HepG2 (cell line): ENCODE measurements at regions not wholly inside any gene's neighbourhood (a gene's known extent, or its start where the extent isn't known, plus 50 kb on each side); places are given as distances from the start of the nearest gene placed in this dataset.

Experiments used
- ATAC-seq: fragments of 200-7000 bp; cut with Tn5 transposase; 3 replicates; pipeline ENCODE4 v1.9.1; 2020; ENCODE audit warnings: mild to moderate bottlenecking, moderate library complexity
- BruUV-seq: library from RNA; stranded (reverse); fragments of 400-500 nt; replicated peaks from 2 replicates; lab custom pipeline; 2021; lab: Mats Ljungman, UMichigan
- CTCF ChIA-PET: fragments of 300-600 bp; formaldehyde crosslinking; extraction: SDS; loops from one replicate; lab custom pipeline; 2021; ENCODE audit warnings: low total read pairs, inconsistent platforms, low intra/inter-chr PET ratio; lab: Yijun Ruan, JAX
- POLR2A ChIA-PET: fragments of 350-600 bp; sonication (Branson Sonifier 250); formaldehyde crosslinking; loops from one replicate; lab custom pipeline; 2020; ENCODE audit warnings: antibody characterized with exemption, inconsistent platforms; lab: Yijun Ruan, JAX
- DNase-seq: peaks from one replicate; pipeline ENCODE4 v3.0.0-alpha.2; 2015; ENCODE audit warnings: low spot score
- FAIRE-seq: peaks from 3 replicates; lab custom pipeline; 2011; peaks lifted over from hg19 to GRCh38; lab: Jason Lieb, UNC
- H2AFZ ChIP-seq: one replicate; pipeline ENCODE4 v1.6.1; 2011; ENCODE audit warnings: low read length, inconsistent platforms
- H3K27ac ChIP-seq: fragments of 300-600 bp; 3 replicates; pipeline ENCODE4 v1.8.0; 2011; ENCODE audit warnings: mixed run types, mild to moderate bottlenecking, mixed read lengths, low read length, inconsistent platforms; ENCODE audit not compliant: insufficient read depth; ENCODE audit errors: extremely low read length
- H3K27me3 ChIP-seq, 2 experiments: fragments of 200-600 bp in 1 of 2; 2 replicates in 1 of 2; 3 replicates in 1 of 2; pipeline versions ENCODE4 v1.6.0 to v1.8.0; 2011; ENCODE audit warnings: low read length in 2 of 2, mild to moderate bottlenecking in 2 of 2, moderate library complexity in 2 of 2, inconsistent platforms in 1 of 2; ENCODE audit not compliant: insufficient read depth in 2 of 2, control insufficient read depth in 1 of 2
- H3K36me3 ChIP-seq, 2 experiments: fragments of 200-600 bp in 1 of 2; replicated peaks in 1 of 2; 2 replicates in 1 of 2; 3 replicates in 1 of 2; pipeline versions ENCODE4 v1.5.1 to v1.8.0; 2011; ENCODE audit warnings: low read length in 2 of 2, inconsistent platforms in 1 of 2; ENCODE audit not compliant: insufficient read depth in 2 of 2, control insufficient read depth in 1 of 2
- H3K4me1 ChIP-seq: 2 replicates; pipeline ENCODE4 v1.5.1; 2012; ENCODE audit warnings: low read length, inconsistent platforms; ENCODE audit not compliant: insufficient read depth
- H3K4me2 ChIP-seq: 2 replicates; pipeline ENCODE4 v1.6.0; 2011; ENCODE audit warnings: low read depth, low read length, inconsistent platforms
- H3K4me3 ChIP-seq, 3 experiments: fragments of 200-600 bp in 1 of 3; sonication (generic), shearing (Covaris generic) in 1 of 3; replicated peaks in 1 of 3; 2 replicates each; pipeline ENCODE4 v1.5.1; 2011 to 2016; ENCODE audit warnings: low read length in 3 of 3, inconsistent platforms in 2 of 3, low read depth in 2 of 3, mild to moderate bottlenecking in 2 of 3, control low read depth in 1 of 3, mixed read lengths in 1 of 3; ENCODE audit not compliant: insufficient read depth in 1 of 3
- H3K79me2 ChIP-seq: one replicate; pipeline ENCODE4 v1.6.1; 2011; ENCODE audit warnings: low read length, inconsistent platforms; ENCODE audit not compliant: insufficient read depth
- H3K9ac ChIP-seq: 2 replicates; pipeline ENCODE4 v1.6.0; 2011; ENCODE audit warnings: mild to moderate bottlenecking, low read depth, low read length, inconsistent platforms; ENCODE audit not compliant: insufficient read depth
- H3K9me3 ChIP-seq: 2 replicates; pipeline ENCODE4 v1.5.1; 2012; ENCODE audit warnings: mild to moderate bottlenecking, low read length
- H4K20me1 ChIP-seq: 2 replicates; pipeline ENCODE4 v1.6.0; 2011; ENCODE audit warnings: inconsistent platforms, mild to moderate bottlenecking, low read length, moderate library complexity; ENCODE audit not compliant: insufficient read depth
- ARHGAP35 ChIP-seq: sonication (generic); formaldehyde crosslinking; IDR thresholded peaks from 2 replicates; pipeline ENCODE4 v1.9.0; 2022; ENCODE audit warnings: mild to moderate bottlenecking, inconsistent platforms, moderate library complexity, missing genetic modification reagents, borderline replicate concordance
- NR2F6 ChIP-seq, 2 experiments: IDR thresholded peaks; 2 replicates each; pipeline ENCODE4 v1.6.1; 2016; ENCODE audit warnings: antibody characterized with exemption in 1 of 2, mild to moderate bottlenecking in 1 of 2
- WGBS: methylation state at CpG from one replicate; pipeline ENCODE4 v1.1.6; 2017; ENCODE audit warnings: low lambda C conversion rate; 5-methylcytosine and 5-hydroxymethylcytosine counted together
- in situ Hi-C: cut with HindIII; loops from 2 replicates; pipeline ENCODE4 v1.10.0; 2017; ENCODE audit warnings: low pct_unique_long_range_greater_than_20kb; ENCODE audit not compliant: extremely low pct_ligation_motif_present
- intact Hi-C: fragments of 100-400 bp; cut with micrococcal nuclease; formaldehyde crosslinking; loops from one replicate; pipeline ENCODE4 v1.10.0; 2022; ENCODE audit not compliant: unreplicated experiment
- TF ChIP-seq, protein P1 (sequence below): IDR thresholded peaks from 2 replicates; pipeline ENCODE4 v1.6.1; 2016; ENCODE audit warnings: control low read depth

DNA sequence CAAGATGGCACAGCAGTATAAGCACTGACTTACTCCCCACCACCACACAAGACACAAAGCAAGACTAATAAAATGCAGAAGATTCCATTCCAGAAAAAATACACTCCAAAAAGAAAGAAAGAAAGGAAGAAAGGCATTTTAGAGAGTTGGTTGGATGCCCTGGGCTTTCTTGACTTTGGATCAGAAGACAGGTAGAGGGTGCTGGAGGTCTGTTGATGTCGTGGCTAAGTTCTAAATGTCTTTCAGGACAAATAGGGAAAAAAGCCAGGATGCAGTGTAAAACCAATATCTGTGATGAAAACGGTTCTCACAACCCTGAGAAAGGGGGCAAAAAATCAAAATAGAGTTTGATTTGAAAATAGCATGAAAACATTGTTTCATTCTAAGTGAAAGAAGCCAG lies 555.2 kb upstream of the PRKX start:
- intact Hi-C loops = no loop called here
- BruUV-seq = no TSS peak
- no peak overlapping the region for H2AFZ ChIP-seq
- H4K20me1 ChIP-seq = no peaks in the 10 kb centered on the region
- no peaks in the 10 kb centered on the region for H3K27me3 ChIP-seq
- no peak overlapping the region for H3K27ac ChIP-seq
- no peak for ATAC-seq
- POLR2A ChIA-PET = no interaction called here
- no peak overlapping the region for H3K4me2 ChIP-seq
- 0% methylated on average over 2 of the region's 2 CpGs for WGBS
- CTCF ChIA-PET = no interaction called here
- H3K36me3 ChIP-seq = no peaks in the 10 kb centered on the region
- no peaks in the 10 kb centered on the region for H3K79me2 ChIP-seq
- TF ChIP-seq NR2F6 (IDR thresholded peaks at IDR 0.05) (no peak), NR2F6 (CRISPR knock-in tag; IDR thresholded peaks at IDR 0.05) (no peak)
- FAIRE-seq = no peak
- H3K4me3 ChIP-seq = no peak overlapping the region
- H3K9me3 ChIP-seq = no peaks in the 10 kb centered on the region
- no peak for DNase-seq
- H3K4me1 ChIP-seq = no peaks in the 10 kb centered on the region
- in situ Hi-C loops = no loop called here
- no peak overlapping the region for H3K9ac ChIP-seq

DNA sequence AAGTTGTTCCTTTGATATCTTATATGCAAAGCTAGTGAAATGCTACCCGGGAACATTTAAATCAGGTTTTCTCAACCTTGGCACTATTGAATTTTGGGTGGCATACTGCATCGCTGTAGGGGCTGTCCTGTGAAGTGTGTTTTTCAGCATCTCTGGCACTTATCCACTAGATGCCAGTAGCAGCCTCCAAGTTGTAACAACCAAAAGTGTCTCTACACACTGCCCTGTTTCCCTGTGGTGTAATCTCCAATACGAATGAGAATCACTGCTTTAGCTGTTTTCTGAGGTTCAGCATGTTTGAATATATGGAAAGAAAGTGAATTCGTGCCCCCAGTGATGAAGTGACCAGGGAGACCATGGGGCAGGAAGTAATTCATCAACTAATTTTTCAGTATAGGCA lies 551.6 kb upstream of the PRKX start:
- ATAC-seq (no peak), FAIRE-seq (no peak), DNase-seq (no peak)
- Histone ChIP-seq H3K27me3 (no peaks in the 10 kb centered on the region), H2AFZ (no peak overlapping the region), H3K36me3 (no peaks in the 10 kb centered on the region), H3K4me1 (no peaks in the 10 kb centered on the region), H3K27ac (no peak overlapping the region), H4K20me1 (no peaks in the 10 kb centered on the region), H3K4me3 (no peak overlapping the region), H3K9me3 (no peaks in the 10 kb centered on the region), H3K9ac (no peak overlapping the region), H3K79me2 (no peaks in the 10 kb centered on the region), H3K4me2 (no peak overlapping the region)
- intact Hi-C loops = no loop called here
- POLR2A ChIA-PET = no interaction called here
- CTCF ChIA-PET = no interaction called here
- in situ Hi-C loops = no loop called here
- WGBS = 0% methylated on average over 4 of the region's 4 CpGs
- no TSS peak for BruUV-seq
- TF ChIP-seq, protein P1, sequence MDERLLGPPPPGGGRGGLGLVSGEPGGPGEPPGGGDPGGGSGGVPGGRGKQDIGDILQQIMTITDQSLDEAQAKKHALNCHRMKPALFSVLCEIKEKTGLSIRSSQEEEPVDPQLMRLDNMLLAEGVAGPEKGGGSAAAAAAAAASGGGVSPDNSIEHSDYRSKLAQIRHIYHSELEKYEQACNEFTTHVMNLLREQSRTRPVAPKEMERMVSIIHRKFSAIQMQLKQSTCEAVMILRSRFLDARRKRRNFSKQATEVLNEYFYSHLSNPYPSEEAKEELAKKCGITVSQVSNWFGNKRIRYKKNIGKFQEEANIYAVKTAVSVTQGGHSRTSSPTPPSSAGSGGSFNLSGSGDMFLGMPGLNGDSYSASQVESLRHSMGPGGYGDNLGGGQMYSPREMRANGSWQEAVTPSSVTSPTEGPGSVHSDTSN (CRISPR knock-in tag) = no peak
- TF ChIP-seq ARHGAP35 (CRISPR knock-in tag) = no peak
